ENCODE measurements at regions not wholly inside any gene's neighbourhood (a gene's known extent, or its start where the extent isn't known, plus 50 kb on each side); places are given as distances from the start of the nearest gene placed in this dataset.
A peak's percentile ranks its signal among the peaks of the same experiment; 100 is the strongest.

DNA sequence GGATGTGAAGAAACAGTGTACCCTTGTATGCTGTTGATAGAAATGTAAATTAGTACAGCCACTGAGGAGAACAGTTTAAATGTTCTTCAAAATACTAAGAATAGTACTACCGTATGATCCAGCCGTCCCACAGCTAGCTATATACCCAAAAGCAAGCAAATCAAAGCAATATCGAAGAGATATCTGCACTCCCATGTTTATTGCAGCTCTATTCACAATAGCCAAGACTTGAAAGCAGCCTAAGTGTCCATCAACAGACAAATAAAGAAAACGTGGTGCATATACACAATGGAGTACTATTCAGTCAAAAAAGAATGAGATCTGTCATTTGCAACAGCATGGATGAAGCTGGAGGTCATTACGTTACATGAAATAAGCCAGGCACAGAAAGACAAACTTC is 88.5 kb upstream of the SLC38A4 start:
- no peak for ATAC-seq
- no peak for DNase-seq
- H3K36me3 ChIP-seq (ENCODE audit: low read depth) = no peaks in the 10 kb centered on the region
- no peak overlapping the region for H3K4me3 ChIP-seq
- no peaks in the 10 kb centered on the region for H3K9me3 ChIP-seq
- intact Hi-C loops (cut with DNase I, micrococcal nuclease) = no loop called here
- H3K4me1 ChIP-seq (ENCODE audit: low read depth) = no peaks in the 10 kb centered on the region
- TF ChIP-seq, protein P1, sequence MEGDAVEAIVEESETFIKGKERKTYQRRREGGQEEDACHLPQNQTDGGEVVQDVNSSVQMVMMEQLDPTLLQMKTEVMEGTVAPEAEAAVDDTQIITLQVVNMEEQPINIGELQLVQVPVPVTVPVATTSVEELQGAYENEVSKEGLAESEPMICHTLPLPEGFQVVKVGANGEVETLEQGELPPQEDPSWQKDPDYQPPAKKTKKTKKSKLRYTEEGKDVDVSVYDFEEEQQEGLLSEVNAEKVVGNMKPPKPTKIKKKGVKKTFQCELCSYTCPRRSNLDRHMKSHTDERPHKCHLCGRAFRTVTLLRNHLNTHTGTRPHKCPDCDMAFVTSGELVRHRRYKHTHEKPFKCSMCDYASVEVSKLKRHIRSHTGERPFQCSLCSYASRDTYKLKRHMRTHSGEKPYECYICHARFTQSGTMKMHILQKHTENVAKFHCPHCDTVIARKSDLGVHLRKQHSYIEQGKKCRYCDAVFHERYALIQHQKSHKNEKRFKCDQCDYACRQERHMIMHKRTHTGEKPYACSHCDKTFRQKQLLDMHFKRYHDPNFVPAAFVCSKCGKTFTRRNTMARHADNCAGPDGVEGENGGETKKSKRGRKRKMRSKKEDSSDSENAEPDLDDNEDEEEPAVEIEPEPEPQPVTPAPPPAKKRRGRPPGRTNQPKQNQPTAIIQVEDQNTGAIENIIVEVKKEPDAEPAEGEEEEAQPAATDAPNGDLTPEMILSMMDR (IDR thresholded peaks at IDR 0.05) = no peak

DNA sequence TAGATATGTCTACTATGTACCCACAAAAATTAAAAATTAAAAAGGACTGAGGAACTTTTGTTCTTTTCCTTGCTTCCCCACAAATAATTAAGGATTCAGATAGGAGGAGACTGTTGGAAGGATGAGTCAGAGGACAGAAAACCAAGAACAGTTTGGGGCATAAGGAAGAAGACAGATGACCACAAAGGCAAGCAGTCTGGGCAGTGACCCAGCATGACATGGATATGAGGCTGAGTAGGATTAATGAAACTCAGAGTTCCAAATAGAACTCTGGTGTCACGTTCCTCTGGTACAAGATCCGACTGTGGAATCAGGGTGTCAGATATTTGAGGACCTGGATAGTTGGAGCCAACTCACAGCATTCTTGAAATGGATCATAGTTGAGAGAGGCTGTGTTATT is 89.3 kb upstream of the SLC38A4 start:
- DNase-seq (peak in 1 of 3 donors; percentile 29), ATAC-seq (peak; percentile 32)
- TF ChIP-seq, protein P1 (IDR thresholded peaks at IDR 0.05) = no peak
- Histone ChIP-seq H3K4me3 (no peak overlapping the region), H3K4me1 (ENCODE audit: low read depth) (no peaks in the 10 kb centered on the region), H3K9me3 (no peaks in the 10 kb centered on the region), H3K36me3 (ENCODE audit: low read depth) (no peaks in the 10 kb centered on the region)
- intact Hi-C loops (cut with DNase I, micrococcal nuclease) = no loop called here

DNA sequence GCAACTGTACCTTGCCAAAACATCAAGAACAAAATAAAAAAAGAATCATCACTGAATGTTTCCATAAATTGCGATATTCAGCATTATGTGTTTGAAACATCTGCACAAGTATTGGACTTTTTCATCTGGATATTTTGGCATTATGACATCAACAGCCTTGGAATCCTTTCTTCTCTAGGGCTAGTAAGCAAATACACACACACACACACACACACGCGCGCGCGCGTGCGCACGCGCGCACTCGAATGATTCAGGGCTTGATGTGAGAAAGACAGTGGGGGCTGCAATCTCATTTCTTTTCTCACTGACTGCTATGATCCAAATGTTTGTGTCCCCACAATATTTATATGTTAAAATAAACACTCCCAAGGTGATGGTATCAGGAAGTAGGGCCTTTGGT is 90.0 kb upstream of the SLC38A4 start:
- Histone ChIP-seq H3K36me3 (ENCODE audit: low read depth) (no peaks in the 10 kb centered on the region), H3K4me3 (no peak overlapping the region), H3K9me3 (no peaks in the 10 kb centered on the region), H3K4me1 (ENCODE audit: low read depth) (no peaks in the 10 kb centered on the region)
- ATAC-seq (no peak), DNase-seq (no peak)
- TF ChIP-seq, protein P1 (IDR thresholded peaks at IDR 0.05) = no peak
- intact Hi-C loops (cut with DNase I, micrococcal nuclease) = no loop called here

DNA sequence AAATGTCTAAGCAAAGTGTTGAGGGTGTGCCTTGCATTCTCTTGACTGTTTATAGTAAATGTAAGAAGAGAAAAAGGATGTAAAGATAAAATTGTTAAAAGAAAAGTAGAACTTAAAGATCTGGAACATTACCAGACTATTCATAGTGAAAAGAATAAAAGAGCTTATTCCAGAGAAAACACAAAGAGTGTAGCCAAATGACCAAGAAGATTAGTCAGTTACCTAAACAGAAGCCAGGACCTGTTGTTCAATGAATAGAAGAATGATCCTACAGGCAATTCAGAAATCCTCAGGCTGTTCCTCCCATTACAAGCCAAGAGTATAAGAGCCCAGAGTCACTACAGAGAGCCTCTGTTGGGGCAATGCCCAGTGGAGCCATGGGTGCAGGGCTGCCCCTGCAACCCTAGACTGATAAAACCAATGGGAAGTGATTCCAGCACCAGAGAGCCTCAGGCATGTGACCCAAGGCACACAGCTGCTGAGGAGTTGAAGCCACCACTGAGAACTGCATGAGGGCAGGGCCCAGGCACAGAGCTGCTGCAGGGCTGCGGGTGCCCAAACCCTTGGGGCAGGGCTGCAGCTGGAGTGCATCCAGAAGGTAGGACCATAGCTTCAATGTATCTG is 91.1 kb upstream of the SLC38A4 start:
- Histone ChIP-seq H3K4me3 (no peak overlapping the region), H3K36me3 (ENCODE audit: low read depth) (no peaks in the 10 kb centered on the region), H3K4me1 (ENCODE audit: low read depth) (no peaks in the 10 kb centered on the region), H3K9me3 (no peaks in the 10 kb centered on the region)
- TF ChIP-seq, protein P1 (IDR thresholded peaks at IDR 0.05) = no peak
- DNase-seq = no peak
- intact Hi-C loops (cut with DNase I, micrococcal nuclease) = no loop called here
- ATAC-seq = no peak

DNA sequence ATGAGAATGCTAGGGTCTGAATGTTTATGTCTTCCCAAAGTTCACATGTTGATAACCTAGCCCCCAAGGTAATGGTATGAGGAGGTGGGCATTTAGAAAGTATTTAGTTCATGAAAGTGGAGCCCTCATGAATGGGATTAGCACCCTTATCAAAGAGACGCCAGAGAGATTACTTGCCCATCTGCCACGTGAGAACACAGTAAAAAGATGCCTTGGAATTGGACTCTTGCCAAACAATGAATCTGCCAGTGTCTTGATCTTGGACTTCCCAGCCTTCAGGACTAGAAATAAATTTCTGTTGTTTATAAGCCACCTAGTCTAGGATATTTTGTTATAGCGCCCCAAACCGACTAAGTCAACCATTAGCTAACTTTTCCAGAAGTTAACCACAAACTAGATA is 92.0 kb upstream of the SLC38A4 start:
- H3K4me3 ChIP-seq = no peak overlapping the region
- TF ChIP-seq, protein P1 (IDR thresholded peaks at IDR 0.05) = no peak
- no peaks in the 10 kb centered on the region for H3K4me1 ChIP-seq (ENCODE audit: low read depth)
- intact Hi-C loops (cut with DNase I, micrococcal nuclease) = no loop called here
- no peaks in the 10 kb centered on the region for H3K9me3 ChIP-seq
- DNase-seq (no peak), ATAC-seq (no peak)
- no peaks in the 10 kb centered on the region for H3K36me3 ChIP-seq (ENCODE audit: low read depth)

DNA sequence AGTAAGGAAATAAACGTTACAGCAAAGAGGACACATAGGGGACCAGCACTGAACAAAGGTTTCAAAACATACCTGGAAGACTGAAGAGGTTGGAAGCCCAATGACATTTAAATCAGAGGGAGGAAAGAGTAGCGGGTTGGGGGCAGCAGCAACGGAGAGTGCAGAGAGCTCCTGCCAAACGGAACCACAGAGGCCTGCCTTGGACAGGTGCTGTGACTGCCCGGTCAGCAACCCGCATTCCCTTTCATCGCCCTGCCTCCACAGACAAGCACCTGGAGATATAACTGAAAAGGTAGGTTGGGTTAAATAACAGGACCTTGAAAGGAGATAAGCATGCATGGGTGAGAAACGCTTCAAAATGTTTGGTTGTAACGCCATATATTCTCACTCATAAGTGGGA is 92.8 kb upstream of the SLC38A4 start:
- no peaks in the 10 kb centered on the region for H3K9me3 ChIP-seq
- H3K4me1 ChIP-seq (ENCODE audit: low read depth) = no peaks in the 10 kb centered on the region
- TF ChIP-seq, protein P1 (IDR thresholded peaks at IDR 0.05) = no peak
- no peak for ATAC-seq
- H3K36me3 ChIP-seq (ENCODE audit: low read depth) = no peaks in the 10 kb centered on the region
- H3K4me3 ChIP-seq = no peak overlapping the region
- DNase-seq = no peak
- intact Hi-C loops (cut with DNase I, micrococcal nuclease) = no loop called here

Data from mucosa of descending colon (tissue), 3 donors.